Hippocampal formation (tissue), 2 donors: ENCODE measurements at regions not wholly inside any gene's neighbourhood (a gene's known extent, or its start where the extent isn't known, plus 50 kb on each side); places are given as distances from the start of the nearest gene placed in this dataset.
A peak's percentile ranks its signal among the peaks of the same experiment; 100 is the strongest.
"Not testable (repeated sequence)": the region's sequence is repeated elsewhere in the genome, so short reads cannot be mapped to it uniquely, and the experiment has no call there.

ENCODE experiments used
- DNase-seq, 2 donors: peaks; one replicate each; lab custom pipeline; 2025; lab: John Stamatoyannopoulos, UW

DNA sequence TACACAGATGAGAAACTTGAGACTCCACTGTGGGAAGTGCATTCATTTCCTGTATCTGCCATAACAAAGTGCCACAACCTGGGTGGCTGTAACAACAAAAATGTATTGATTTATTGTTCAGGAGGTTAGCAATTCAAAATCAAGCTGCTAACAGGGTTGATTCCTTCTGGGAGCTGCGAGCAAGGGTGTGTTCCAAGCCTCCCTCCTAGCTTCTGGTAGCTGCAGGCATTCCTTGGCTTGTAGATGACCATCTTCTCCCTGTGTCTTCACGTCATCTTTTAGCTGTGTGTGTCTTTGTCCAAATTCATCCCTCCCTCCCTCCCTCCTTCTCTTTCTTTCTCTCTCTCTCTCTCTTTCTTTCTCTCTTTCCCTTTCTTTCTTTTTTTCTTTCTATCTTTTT, 258.1 kb downstream of the MSX2 start:
- no peak for DNase-seq

DNA sequence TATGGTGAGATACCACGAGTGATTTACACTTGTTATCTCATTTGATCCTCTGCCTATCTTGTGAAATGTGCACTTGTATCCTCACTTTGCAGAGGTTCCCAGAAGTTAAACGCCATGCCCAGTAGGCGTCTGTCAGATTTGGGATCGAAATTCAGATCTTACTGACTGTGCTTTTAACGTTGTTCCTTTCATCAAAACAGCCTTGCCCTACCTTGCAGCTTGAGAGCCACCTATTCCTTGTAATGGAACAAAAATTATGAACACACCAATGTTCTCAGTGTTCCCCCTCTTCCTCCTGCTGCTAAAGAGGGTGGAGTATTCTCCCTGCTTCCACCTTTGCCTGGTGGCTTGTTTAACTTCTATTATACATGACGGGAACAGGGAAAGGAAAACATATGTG, 257.0 kb downstream of the MSX2 start:
- DNase-seq = no peak

DNA sequence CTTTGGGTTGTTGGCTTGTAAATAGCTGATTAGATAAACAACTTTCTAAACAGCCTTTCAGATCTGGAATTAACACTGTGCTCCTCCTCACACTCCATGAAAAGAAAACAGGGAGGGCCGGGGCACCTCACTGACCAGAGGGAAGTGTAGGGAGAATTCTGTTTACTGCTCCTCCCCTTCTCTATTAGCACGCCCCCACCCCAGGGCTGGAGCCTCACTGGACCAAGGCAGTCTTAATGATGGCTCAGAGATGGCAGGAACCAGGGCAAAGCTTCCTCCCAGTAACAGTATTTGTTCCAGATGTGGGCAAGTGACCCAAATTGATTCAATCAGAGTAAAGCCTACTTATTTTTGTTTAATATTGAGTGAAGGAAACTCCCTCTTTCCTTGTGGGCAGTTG, 256.6 kb downstream of the MSX2 start:
- no peak for DNase-seq

DNA sequence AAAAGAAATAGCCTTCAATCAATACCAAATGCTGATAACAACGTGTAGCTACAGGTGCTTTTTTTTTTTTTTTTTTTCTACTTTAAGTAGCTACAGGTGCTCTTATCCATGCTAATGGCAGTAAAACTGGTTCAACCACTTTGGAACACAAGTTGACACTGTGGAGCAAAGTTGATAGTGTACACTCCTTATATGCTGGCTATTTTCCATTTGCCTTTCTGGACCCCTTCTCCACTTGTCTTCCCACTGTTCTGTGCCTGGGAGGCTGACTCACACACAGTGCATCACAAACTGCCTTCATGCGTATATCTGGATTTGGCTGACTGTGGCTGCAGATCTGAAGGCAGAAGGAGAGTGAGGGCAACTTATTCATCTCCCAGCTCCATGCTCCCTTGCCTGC, 247.9 kb downstream of the MSX2 start:
- DNase-seq = no peak

DNA sequence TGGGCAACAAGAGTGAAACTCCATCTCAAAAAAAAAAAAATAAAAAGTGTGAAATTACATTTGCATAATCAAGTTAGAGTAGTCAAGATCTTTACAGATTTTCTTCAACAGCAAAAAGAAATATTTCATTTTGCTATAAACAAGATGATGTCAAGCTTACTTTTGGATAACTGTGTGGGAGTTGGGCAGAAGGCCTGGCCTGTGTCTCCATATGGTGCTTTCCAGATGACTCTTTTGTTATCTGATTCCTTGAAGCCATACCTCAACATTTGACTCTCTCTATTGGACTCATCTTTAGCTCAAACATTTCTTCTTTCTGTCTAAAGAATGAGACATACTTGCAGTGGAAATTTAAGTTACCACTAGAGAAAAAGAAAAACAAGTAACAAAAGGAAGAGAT, 246.8 kb downstream of the MSX2 start:
- no peak for DNase-seq

DNA sequence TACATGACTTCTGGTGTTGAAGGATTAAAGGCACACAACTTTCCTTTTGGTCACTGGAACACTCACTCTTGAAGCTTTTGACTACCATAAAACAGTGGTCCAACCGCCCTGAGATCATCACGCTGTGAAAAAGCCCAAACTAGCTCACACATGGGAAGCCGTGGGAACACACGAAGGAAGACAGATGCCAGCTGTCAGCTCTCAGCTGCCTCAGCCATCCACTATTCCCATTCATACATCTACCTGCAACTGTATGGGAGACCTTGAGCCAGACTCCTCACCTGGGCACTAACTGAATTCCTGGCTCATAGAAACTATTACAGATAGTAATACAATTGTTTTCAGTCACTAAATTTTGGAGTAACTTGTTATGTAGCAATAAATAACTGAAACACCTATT, 246.1 kb downstream of the MSX2 start:
- DNase-seq = no peak

DNA sequence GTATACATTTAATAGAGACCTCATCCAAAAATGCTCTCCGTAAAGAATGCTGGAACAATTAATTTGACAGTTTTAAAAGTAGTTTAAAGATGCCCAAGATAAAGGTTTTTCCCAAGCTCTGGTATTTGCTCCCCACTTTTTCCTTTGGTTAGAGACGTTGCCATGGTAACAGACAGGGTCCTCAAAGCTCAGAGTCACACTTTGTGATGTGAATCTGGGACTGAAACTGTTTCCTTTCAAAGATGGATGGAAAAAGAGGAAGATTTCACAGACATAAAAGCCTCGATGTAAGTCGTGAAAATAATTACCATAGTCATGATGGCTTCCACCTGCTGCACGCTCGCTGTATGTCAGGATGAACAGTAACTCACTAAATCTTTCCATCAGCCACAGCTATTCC, 229.5 kb downstream of the MSX2 start:
- DNase-seq = no peak

DNA sequence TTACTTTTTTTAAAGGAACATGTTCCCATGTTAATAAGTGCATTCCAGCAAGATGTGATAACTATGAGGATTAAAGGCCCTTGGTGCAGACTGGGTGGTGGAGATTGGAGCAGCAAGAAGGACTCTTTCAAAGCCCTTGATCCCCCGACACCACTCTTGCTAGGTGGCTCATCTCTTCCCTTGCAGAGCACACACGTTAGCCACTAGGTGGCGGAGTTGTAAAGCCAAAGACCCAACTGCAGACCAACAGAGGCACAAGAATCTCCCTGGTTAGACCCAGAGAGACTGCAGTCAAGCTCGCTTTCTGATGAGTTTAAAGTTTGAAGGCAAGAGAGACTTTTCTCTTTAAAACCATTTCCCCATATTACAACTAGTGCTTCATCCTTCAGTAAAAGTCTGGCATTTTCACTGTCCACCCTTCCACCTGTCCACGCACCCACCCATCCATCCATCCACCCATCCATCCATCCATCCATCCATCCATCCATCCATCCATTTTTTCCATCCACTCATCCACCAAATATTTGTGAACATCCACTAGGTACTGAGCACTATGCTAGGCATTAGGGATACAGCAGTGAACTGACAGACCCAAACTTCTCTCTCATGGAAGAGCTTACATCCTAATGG, 226.9 kb downstream of the MSX2 start:
- peak; percentile 72 to 78 for DNase-seq

DNA sequence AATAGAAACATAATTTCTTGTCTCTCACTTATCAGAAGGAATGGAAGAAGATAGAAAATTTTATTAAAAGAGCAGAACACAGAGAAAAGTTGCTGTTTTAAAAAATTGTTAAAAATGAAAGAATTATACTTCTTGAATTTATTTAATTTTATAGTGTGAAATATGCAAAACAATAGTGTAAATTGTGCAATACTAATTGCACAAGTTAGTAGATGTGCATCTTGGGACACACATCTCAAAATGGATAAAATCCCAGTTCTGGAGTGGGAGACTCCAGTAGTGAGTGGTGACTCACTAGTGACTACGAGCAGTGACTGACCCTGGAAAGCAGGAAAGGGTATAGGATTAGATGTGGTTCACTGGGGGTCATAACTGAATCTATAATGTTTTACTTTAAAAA, 223.2 kb downstream of the MSX2 start:
- no peak for DNase-seq

DNA sequence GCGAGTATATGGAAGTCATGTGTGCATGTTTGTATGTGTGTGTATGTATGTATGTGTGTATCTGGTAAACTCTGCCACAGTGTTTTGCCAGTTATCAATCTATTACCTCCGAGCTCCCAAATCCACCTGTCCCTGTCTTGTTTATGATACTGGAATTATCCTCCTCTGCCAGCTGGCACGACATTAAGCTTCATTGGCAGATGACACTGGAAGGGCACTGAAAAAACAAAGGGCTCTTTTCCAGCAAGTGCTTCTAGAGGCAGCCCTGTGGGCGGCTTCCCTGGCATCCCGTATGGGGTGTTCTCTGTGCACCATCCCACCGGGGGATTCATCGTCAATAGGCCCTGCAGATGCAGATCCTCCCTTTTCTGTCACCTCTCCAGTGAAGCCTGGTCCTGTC, 221.5 kb downstream of the MSX2 start:
- DNase-seq = no peak

DNA sequence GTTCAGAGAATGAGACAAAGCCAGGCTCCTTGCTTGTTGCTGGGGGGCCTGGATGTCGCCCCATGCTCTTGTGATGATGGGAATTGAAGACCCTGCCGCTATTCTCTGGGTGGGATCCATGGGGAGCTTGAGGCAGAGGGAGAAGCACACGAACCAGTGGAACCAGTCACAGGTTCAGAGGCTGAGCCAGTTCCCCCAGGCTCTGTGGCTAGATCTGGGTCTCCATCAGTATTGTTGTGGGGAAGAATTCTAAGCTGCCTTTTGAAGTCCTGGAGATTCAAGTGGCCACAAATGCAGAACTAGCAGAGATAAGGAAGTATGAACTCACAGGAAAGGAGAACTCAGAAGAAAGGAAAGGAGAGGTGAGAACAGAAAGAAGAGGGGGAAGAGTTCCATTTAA, 219.4 kb downstream of the MSX2 start:
- DNase-seq = no peak

DNA sequence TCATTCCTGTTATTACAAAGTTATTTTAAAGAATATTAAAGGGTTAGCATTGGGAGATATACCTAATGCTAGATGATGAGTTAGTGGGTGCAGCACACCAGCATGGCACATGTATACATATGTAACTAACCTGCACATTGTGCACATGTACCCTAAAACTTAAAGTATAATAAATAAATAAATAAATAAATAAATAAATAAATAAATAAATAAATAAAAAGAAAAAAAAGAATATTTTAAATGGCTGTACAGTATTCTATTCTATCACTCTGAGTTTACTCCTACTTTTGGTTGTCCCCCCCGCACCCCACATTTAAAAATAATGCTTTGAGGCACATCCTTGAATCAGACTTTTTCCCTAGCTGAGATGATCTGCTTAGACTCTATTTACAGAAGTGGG, 218.6 kb downstream of the MSX2 start:
- DNase-seq = not testable (repeated sequence)

DNA sequence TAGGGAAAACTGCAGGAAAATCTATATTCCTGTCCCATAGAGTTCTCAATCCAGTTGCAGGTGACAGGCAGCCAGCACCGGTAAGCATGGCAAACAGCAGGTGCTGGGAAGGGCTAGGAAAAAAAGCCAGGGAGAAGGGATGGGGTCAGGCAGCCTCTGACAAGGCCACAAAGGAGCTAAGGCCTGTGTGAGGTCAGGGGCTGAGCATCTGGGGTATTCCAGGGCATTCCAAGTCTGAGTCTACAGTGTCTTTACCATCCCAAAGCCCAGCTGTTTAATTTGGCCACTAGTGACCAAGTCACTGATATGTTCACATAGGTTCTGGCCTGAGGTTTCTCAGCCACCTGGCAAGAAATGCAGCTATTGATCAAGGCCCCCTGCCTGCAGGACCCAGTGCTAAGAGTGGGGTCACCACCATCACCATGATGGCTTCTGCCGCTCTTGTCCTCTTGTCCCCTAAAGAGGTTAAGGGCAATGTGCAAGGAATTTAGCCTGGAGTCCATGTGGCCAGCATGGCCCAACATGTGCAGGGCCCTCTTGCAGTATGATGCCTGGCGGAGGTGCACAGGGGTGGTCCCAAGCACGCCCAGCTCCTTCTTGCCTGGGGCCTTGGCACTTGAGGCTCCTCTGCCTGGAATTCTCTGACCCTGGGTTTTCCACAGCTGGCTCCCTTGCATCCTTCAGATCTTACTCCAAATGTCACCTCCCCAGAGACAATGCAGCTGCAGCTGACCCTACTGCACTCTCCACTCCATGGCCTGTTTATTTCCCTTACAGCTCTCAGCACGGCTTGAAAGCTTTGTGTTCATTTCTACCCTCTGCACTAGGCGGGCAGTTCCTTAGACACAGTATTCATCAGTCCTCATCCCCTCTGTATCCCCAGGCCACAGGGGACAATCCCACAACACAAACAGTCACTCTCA, 213.1 kb downstream of the MSX2 start:
- no peak for DNase-seq

DNA sequence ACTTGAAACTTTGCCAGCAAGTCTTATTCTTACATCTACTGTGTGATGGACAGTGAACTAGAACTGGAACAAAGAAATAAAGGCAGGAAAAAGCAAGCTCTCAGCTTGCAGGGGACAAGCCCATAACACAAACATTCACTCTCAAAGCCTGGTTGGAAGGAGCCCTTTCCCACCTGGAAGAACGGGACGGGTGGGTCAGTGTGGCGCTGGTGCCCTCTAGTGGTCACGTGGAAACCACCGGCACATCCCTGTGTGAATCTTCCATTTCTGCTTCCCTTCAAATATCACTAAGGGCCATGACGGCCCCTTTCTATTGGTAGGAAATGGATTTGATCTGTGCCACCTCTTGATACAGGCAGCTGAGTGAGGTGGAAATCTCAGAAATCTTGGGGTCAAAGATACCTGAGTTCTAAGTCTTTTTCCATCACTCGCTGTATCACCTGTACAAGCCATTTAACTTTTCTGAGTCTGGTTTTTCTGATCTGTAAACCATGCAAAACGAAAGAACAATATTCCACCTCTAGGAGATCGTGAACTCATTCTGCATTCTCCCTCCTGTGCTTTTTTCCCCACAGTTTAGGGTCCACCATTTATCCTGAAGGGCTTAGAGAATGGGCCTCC, 211.6 kb downstream of the MSX2 start:
- DNase-seq = peak; percentile 47 to 62

DNA sequence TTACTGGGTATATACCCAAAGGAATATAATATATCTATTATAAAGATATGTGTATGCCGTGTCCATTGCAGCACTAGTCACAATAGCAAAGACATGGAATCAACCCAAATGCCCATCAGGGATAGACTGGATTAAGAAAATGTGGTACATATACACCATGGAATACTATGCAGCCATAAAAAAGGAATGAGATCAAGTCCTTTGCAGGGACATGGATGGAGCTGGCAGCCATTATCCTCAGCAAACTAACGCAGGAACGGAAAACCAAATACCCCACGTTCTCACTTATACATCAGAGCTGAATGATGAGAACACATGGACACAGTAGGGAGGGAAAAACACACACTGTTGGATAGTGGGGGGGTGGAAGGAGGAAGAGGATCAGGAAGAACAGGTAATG, 206.7 kb downstream of the MSX2 start:
- not testable (repeated sequence) for DNase-seq

DNA sequence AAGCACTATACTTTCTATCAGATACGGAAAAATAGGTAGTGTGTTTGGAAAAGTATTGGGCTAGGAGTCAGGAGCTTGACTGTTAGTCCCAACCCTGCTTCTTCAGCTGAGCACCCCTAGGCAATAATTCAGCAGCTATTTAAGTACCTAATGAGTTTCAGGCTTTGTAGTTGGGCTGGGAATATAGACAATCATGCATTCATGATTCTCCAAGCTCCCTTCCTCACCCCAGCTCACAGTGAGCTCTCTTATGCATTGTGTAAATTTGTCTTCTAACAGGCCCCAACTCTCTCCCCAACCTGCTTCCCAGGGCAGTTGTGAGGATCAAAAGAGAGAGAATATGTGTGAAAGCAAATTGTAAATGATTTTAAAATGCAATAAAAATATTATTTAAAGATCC, 201.2 kb downstream of the MSX2 start:
- no peak for DNase-seq

DNA sequence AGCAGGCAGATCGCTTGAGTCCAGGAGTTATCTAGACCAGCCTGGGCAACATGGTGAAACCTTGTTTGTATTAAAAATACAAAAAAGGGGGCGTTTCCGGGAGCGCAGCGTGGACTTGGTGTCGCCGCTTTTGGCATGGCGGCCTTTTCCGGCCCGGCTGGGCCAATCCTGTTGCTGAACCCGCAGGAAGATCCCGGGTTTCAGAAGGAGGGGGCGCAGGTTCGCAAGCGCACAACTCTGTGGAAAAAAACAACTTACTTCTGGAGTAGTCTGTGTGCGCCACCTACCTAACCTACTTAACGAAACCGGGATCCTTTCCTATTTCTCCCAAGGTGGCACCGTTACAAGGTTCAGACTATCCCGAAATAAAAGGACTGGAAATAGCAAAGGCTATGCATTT, 198.6 kb downstream of the MSX2 start:
- DNase-seq = no peak

DNA sequence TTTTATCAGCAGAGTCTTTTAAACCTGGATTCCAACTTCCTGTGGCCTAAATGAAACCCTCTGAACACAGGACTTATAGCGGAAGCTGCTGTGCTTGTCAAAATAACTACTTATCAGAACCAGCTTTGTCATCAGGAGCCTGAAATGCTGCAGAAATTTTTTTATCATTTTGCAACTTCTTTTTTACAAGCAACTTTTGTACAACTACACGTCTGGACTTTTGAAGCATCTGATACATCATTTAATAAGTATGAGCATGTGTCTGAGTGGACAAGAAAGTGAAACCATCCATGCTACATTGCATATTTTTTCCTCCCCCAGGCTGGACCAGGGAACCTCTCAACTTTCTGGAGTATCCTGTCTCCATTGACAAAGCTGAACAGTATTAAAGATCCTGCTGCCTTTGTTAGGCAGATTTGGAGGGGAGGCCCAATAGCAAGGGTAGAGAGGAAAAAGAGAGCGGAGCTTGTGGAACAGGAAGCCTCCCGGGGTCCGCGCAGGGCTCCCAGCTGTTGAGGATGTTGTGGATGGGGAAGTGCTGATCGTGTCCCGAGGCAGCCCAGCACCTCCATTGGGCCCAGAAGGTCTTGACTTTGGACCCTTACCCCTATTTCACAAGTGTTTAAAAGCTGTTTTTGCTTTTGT, 196.6 kb downstream of the MSX2 start:
- DNase-seq = no peak

DNA sequence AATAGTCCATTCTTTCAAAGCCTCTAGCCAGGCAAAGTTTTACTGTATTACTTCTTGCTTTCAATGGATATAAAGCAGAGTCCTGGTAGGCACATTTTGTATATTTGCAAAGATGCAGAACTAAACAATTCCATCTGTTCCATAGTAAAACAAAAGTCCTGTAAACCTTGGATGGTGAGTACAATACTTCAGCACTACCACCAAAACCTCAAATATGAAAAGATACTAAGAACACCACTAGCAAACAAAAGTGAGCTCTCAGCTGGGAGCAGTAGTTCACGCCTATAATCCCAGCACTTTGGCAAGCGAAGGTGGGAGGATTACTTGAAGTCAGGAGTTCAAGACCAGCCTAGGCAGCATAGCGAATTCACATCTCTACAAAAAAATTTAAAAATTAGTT, 195.0 kb downstream of the MSX2 start:
- DNase-seq = no peak

DNA sequence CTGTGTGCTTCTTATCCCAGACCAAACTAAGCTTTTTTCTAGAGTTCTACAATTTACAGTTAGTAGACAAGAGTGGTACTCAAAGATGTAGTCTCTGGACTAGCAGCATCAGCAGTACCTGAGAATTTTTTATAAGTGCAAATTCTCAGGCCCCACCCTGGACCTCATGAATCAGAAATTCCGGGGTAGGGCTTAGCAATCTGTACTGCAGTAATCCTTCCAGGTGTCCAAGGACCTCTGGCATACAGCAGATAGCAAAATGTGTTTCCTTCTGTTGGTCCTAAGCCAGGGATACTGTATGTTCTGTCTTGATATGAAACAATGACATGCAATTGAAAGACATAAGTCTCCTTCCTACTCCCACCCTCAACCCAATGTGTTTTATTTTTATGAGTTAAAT, 194.3 kb downstream of the MSX2 start:
- DNase-seq = no peak

DNA sequence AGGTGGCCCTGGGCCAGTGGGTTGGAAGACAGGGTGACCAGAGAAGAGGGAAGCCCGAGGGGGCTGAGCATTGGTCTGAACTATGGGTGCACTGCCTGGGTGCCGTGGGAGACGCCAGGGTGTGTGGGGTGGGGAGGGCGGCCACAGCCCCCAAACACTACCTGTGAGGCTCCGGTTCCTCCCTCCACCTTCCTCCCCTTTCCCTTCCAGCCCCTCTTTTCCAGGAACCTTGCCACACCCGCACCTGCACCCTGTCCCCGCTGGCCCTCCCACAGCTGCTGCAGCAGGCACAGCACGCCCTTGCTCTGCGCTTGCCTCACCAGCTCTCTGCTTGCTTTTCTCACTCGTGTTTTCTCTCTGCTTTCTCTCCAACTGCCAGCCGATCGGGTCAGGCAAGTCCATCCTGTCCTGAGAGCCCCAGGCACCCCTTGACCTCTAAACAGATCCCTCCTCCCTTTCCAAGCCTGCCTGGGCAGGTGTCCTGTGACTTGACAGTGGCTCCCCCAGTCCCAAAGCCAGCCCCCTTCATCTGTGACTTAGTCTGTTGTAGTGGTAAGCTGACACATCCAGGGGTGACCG, 193.7 kb downstream of the MSX2 start:
- DNase-seq = no peak

DNA sequence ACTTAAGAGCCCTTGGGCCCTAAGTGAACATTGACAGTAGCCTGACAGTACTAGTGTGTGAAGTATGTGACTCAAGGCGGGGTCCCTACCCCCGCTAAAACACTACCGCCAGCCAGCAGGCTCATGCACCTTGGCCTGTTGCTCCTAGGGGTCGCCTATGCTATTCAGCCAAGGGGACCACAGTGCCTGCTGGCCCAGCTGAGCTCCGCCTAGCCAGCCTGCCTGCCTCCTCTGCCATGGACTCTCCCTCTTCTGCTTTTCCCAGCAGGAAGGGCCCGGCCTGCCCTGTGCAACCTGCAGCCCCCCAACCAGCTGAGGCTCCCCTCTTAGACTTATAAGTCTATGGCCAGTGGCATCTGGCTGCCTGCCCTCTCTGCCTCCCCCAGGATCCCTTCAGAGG, 193.1 kb downstream of the MSX2 start:
- not testable (repeated sequence) for DNase-seq
